IPS DF 6.9 (cell line): ENCODE measurements at regions not wholly inside any gene's neighbourhood (a gene's known extent, or its start where the extent isn't known, plus 50 kb on each side); places are given as distances from the start of the nearest gene placed in this dataset.

Source experiments
- DNase-seq: peaks from one replicate; pipeline ENCODE4 v3.0.0-alpha.2; 2013; ENCODE audit warnings: low read depth, low spot score
- H3K27ac ChIP-seq: one replicate; pipeline ENCODE4 v1.5.1; 2013; ENCODE audit warnings: low read length, control low read depth
- H3K27me3 ChIP-seq: 2 replicates; pipeline ENCODE4 v1.6.1; 2013; ENCODE audit warnings: mild to moderate bottlenecking, low read length; ENCODE audit not compliant: control insufficient read depth, insufficient read depth
- H3K36me3 ChIP-seq: 2 replicates; pipeline ENCODE4 v1.6.1; 2013; ENCODE audit warnings: low read length; ENCODE audit not compliant: control insufficient read depth, insufficient read depth
- H3K4me1 ChIP-seq: 2 replicates; pipeline ENCODE4 v1.6.1; 2013; ENCODE audit warnings: low read length; ENCODE audit not compliant: control insufficient read depth, insufficient read depth
- H3K4me3 ChIP-seq: 2 replicates; pipeline ENCODE4 v1.5.1; 2013; ENCODE audit warnings: mild to moderate bottlenecking, low read length
- H3K9me3 ChIP-seq: 2 replicates; pipeline ENCODE4 v1.6.1; 2013; ENCODE audit warnings: low read length, inconsistent platforms; ENCODE audit not compliant: control insufficient read depth, insufficient read depth
- WGBS: extraction: QIAGEN DNeasy Blood & Tissue Kit; methylation state at CpG from one replicate; pipeline ENCODE4 v1.1.7; 2013; ENCODE audit warnings: mixed read lengths, missing lambda C conversion rate; ENCODE audit not compliant: insufficient read length, insufficient coverage; 5-methylcytosine and 5-hydroxymethylcytosine counted together

DNA sequence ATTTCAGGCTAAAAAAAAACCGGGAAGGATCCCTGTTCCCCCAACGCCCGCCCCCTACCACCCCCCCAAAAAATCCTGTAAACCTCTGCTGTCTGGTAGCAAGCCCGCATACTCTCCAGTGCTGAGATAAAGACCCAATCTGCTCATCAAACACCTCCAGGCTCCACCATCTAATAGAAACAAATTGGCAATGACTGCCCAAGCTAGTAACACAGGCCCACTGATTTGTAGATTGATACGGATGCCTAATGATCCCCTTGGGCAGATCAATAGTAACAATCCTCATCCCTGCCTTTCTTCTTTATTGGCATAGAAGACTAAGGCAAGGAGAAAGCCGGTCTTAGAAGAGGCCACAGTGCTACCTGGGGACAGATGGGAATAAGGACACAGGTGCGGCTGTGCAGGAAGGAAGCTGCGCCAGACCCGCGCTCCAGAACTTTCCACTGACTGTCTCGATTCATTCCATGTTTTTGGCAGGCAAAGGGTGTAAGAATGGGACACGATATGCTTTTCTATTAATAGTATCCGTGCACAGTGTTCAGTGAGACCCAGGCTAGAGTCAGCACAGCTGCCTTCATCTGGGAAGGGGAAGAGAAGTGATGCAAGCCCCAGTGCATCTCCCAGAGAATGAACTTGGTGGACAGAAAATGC, 407.6 kb upstream of the PSMD7 start:
- Histone ChIP-seq H3K27ac (no peak overlapping the region), H3K4me1 (no peaks in the 10 kb centered on the region; the same call in 1 of the 2 replicates), H3K27me3 (no peaks in the 10 kb centered on the region), H3K9me3 (no peaks in the 10 kb centered on the region), H3K4me3 (no peak overlapping the region), H3K36me3 (no peaks in the 10 kb centered on the region)
- no peak for DNase-seq
- WGBS, result no CpG with 5 or more reads among the region's 13 CpGs

DNA sequence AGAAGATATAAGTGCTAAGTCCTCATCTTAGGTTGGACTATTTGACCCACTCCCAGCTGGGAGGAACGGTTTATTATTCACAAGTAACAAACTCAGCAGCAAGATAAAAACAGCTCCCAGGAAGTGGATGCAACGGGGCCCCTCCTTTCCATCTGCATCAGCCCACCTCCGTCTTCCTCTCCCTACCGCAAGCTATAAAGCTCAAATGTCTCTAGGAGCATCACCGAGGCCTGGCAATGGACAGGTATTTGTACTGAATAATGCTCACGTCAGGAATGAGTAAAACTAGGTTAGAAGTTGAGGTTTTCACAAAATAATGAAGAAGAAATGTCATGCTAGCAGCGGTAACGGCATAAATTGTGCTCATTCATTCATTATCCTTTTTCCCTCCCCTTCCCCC, 408.7 kb upstream of the PSMD7 start:
- Histone ChIP-seq H3K9me3 (no peaks in the 10 kb centered on the region), H3K27me3 (no peaks in the 10 kb centered on the region), H3K36me3 (no peaks in the 10 kb centered on the region), H3K4me1 (no peaks in the 10 kb centered on the region; the same call in 1 of the 2 replicates), H3K4me3 (no peak overlapping the region), H3K27ac (no peak overlapping the region)
- DNase-seq, result no peak
- WGBS, result no CpG with 5 or more reads among the region's 8 CpGs

DNA sequence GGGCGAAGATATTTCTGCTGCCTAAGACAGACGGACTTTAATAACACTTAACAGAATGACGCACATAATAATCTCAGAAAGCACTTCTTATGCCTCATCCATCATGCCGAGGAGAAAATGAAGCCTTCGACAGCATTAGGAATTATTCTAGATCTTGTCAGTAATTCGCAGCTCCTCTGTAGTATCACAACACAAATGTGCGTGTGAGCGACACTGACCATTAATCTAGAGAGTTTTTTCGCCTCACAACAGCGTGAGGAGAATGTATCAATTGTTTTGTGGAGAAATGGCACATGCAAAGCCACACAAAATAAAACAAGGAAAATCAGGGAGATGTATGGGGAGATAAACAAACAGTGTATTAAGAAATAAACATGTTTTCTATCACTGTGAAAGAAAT, 410.2 kb upstream of the PSMD7 start:
- H3K36me3 ChIP-seq, result no peaks in the 10 kb centered on the region
- no peaks in the 10 kb centered on the region for H3K27me3 ChIP-seq
- H3K27ac ChIP-seq, result no peak overlapping the region
- H3K9me3 ChIP-seq, result no peaks in the 10 kb centered on the region
- no peak overlapping the region for H3K4me3 ChIP-seq
- no peak for DNase-seq
- no peaks in the 10 kb centered on the region; the same call in 1 of the 2 replicates for H3K4me1 ChIP-seq
- WGBS, result no CpG with 5 or more reads among the region's 10 CpGs

DNA sequence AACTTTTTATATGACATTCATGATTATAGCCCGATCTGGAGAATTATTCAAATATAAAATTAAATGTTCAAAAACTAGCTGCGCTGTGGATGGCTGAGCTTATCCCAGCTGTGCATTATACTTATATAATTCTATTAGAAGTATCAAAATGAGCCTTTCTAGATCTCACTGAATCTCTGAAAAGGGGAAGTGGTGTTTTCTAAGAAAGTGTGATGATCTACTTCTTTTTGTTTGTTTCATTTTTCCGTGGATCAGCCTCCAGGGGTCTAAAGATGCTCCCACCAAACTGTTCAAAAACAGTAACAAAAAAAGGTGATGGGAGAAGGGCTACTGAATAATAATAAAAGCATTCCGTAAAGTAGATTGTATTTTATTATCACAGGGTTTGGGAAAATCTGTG, 411.3 kb upstream of the PSMD7 start:
- Histone ChIP-seq H3K27ac (no peak overlapping the region), H3K36me3 (no peaks in the 10 kb centered on the region), H3K4me3 (no peak overlapping the region), H3K27me3 (no peaks in the 10 kb centered on the region), H3K4me1 (no peaks in the 10 kb centered on the region), H3K9me3 (no peaks in the 10 kb centered on the region)
- no CpG with 5 or more reads among the region's 4 CpGs for WGBS
- no peak for DNase-seq

DNA sequence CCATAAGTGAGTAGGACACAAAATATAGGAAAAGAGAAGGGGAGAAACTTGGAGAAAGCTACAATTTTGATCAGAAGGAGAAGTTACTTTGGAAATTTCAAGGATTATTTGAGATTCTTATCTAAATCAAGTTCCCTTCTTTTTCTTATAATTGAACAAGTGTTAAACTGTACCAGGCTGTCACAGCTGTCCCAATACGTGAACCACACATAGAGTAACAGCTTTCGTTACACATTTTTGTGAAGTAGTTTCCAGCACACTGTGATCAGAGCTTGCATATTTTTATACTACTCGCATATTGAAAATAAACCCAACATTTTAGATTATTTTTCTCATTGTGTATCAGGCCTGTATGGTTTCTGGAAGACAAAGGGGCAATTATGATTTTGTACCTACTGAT, 412.8 kb upstream of the PSMD7 start:
- Histone ChIP-seq H3K27me3 (no peaks in the 10 kb centered on the region), H3K4me3 (no peak overlapping the region), H3K27ac (no peak overlapping the region), H3K9me3 (no peaks in the 10 kb centered on the region), H3K36me3 (no peaks in the 10 kb centered on the region), H3K4me1 (no peaks in the 10 kb centered on the region)
- WGBS, result no CpG with 5 or more reads among the region's 3 CpGs
- no peak for DNase-seq

DNA sequence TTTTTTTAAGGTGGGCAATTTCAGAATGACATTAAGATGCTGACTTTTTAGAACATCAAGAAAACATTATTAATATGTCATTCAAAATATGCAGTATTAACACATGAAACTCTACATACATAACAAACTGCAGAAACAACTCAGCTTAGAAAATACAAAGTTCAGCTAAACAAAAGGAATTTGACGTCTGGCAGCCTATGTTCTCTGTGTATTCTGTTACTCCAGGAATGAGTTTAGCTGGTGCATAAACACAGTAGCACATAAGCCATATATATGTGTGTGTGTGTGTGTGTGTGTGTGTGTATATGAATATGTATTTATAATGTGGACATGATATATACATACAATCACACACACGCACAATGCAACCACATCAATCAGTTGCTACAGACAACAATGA, 413.5 kb upstream of the PSMD7 start:
- no CpG with 5 or more reads among the region's 2 CpGs for WGBS
- H3K4me3 ChIP-seq, result no peak overlapping the region
- no peaks in the 10 kb centered on the region for H3K36me3 ChIP-seq

DNA sequence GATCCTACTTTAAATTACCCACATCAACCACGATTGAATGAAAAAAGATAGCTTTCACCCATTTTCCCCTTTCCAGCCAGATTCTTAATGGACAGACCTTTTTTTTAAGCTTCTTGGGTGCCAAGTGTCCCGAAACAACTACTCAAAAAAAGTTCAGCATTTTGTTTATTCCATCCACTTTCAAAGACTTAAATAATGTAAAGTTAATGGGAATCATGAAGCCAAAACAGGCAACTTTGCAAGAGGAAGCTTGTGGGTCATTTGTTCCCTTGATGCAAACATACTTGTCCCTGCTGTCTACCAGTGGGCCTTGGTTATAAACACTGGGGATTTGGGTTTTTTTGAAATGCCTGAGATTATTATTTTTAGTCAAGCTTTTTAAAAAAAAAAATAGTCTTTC, 414.0 kb upstream of the PSMD7 start:
- no peaks in the 10 kb centered on the region for H3K9me3 ChIP-seq
- no peak overlapping the region for H3K27ac ChIP-seq
- H3K4me1 ChIP-seq, result no peaks in the 10 kb centered on the region
- H3K27me3 ChIP-seq, result no peaks in the 10 kb centered on the region
- DNase-seq, result no peak
- WGBS, result no CpG with 5 or more reads among the region's 2 CpGs
- H3K4me3 ChIP-seq, result no peak overlapping the region
- no peaks in the 10 kb centered on the region for H3K36me3 ChIP-seq

More for the DNA sequence above, 413.5 kb upstream of the PSMD7 start:
- no peaks in the 10 kb centered on the region for H3K27me3 ChIP-seq
- no peak overlapping the region for H3K27ac ChIP-seq
- DNase-seq, result no peak
- no peaks in the 10 kb centered on the region for H3K9me3 ChIP-seq
- H3K4me1 ChIP-seq, result no peaks in the 10 kb centered on the region

DNA sequence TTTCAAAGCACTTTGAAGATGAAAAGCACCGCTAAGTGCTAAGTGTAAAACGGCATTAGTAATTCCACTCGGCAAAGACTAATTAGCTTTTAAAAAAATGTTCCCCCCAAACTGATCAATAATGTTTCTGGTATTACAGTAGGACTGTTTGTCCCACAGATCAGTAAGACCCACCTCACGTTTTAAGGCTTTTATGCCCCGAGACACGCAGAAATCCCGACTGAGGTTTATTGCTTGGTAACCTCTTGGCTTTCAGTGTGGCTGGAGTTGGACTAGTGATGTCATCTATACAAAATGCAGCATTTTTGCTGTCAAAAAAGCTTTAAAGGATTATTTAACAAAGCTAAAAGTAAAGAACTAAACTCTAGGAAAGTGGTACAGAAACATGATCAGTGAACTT, 414.6 kb upstream of the PSMD7 start:
- H3K4me3 ChIP-seq, result no peak overlapping the region
- H3K27me3 ChIP-seq, result no peaks in the 10 kb centered on the region
- no peak for DNase-seq
- no peaks in the 10 kb centered on the region for H3K4me1 ChIP-seq
- no CpG with 5 or more reads among the region's 7 CpGs for WGBS
- no peaks in the 10 kb centered on the region for H3K36me3 ChIP-seq
- no peaks in the 10 kb centered on the region for H3K9me3 ChIP-seq
- H3K27ac ChIP-seq, result no peak overlapping the region

DNA sequence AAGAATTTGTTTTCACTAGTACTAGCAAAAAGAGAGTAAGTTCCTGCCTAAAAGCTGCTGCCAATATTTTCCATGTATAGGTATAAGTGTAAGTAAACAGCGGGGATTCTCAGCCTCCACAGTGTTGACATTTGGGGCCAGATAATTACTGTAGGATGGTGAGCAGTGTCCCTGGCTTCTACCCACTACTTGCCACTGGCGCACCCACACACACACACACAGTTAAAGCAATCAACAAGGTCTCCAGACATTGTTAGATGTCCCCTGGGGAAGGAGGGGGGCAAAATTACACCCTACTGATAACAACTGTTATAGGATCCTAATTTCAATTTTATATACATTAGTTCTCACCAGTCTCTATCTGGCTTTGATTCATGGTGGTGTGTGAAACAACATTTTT, 417.0 kb upstream of the PSMD7 start:
- H3K27ac ChIP-seq, result no peak overlapping the region
- no CpG with 5 or more reads among the region's 2 CpGs for WGBS
- no peaks in the 10 kb centered on the region for H3K9me3 ChIP-seq
- H3K36me3 ChIP-seq, result no peaks in the 10 kb centered on the region
- H3K27me3 ChIP-seq, result no peaks in the 10 kb centered on the region
- no peak for DNase-seq
- no peaks in the 10 kb centered on the region for H3K4me1 ChIP-seq
- H3K4me3 ChIP-seq, result no peak overlapping the region

DNA sequence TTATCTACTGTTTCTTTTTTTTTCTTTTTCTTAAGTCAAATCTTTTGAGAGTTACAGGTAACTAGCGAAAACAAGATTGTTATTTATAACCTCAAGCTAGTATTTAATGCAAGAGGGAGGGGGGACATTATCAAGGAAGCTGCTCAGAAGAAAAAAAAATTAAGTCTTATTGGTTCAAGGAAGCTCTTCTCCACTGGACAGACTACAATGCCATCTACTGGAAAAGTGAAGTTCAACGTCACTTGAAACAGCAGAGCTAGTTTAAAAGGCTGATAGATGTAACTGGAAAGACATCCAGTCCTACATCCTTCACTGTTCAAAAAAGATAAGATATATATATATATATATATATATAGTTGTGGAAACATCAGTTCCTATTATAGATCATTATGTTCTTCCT, 418.0 kb upstream of the PSMD7 start:
- Histone ChIP-seq H3K9me3 (no peaks in the 10 kb centered on the region), H3K36me3 (no peaks in the 10 kb centered on the region), H3K4me3 (no peak overlapping the region), H3K27ac (no peak overlapping the region), H3K27me3 (no peaks in the 10 kb centered on the region), H3K4me1 (no peaks in the 10 kb centered on the region)
- WGBS, result no CpG with 5 or more reads among the region's 2 CpGs
- no peak for DNase-seq

DNA sequence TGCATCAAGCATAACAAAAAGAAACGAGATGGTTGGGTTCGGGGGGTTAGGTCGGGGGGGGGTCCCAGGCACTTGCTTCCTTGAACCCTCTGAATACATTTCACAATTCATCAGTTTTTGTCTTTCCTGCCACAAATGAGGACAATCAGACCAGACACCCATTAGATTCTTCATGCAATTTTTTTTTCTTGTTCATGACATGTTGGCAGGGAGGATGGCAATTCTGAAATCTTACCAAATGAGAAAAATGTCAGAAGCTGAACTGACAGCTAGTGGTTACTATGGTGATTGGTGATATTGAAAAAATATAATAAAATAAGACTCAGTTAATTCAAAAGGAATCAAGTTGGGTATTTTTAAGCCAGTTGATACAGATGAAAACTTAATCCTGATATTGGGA, 419.5 kb upstream of the PSMD7 start:
- no peaks in the 10 kb centered on the region for H3K27me3 ChIP-seq
- no CpG with 5 or more reads among the region's 3 CpGs for WGBS
- H3K4me1 ChIP-seq, result no peaks in the 10 kb centered on the region
- H3K9me3 ChIP-seq, result no peaks in the 10 kb centered on the region
- no peak overlapping the region for H3K4me3 ChIP-seq
- no peak for DNase-seq
- H3K36me3 ChIP-seq, result no peaks in the 10 kb centered on the region
- no peak overlapping the region for H3K27ac ChIP-seq
